ENCODE measurements at regions not wholly inside any gene's neighbourhood (a gene's known extent, or its start where the extent isn't known, plus 50 kb on each side); places are given as distances from the start of the nearest gene placed in this dataset.

GRCh38 chr9:129311643-129312042, 133.6 kb upstream of the IER5L start:
- no peak for TF ChIP-seq CTCF (IDR thresholded peaks at IDR 0.05)
- TF ChIP-seq POLR2A (IDR thresholded peaks at IDR 0.05) = no peak
- TF ChIP-seq POLR2AphosphoS5 (IDR thresholded peaks at IDR 0.05) = no peak
- no peak for TF ChIP-seq EP300 (IDR thresholded peaks at IDR 0.05)
